MCF 10A (cell line): ENCODE measurements at regions not wholly inside any gene's neighbourhood (a gene's known extent, or its start where the extent isn't known, plus 50 kb on each side); places are given as distances from the start of the nearest gene placed in this dataset.

Source experiments
- BruUV-seq: library from RNA; stranded (reverse); fragments of 400-500 nt; replicated peaks from 2 replicates; lab custom pipeline; 2021; lab: Mats Ljungman, UMichigan
- CTCF ChIA-PET: fragments of 300-600 bp; sonication (Branson Sonifier 250); formaldehyde crosslinking; extraction: SDS; loops from one replicate; lab custom pipeline; 2021; ENCODE audit warnings: antibody characterized with exemption, inconsistent platforms; lab: Yijun Ruan, JAX
- POLR2A ChIA-PET: fragments of 300-600, 350-650 bp; sonication (Branson Sonifier 250); formaldehyde crosslinking; extraction: SDS; loops from one replicate; lab custom pipeline; 2020; ENCODE audit warnings: antibody characterized with exemption, inconsistent platforms; lab: Yijun Ruan, JAX
- DNase-seq: peaks from one replicate; pipeline ENCODE4 v3.0.0-alpha.2; 2018; ENCODE audit not compliant: unreplicated experiment
- H3K27ac Mint-ChIP-seq: one replicate; pipeline ENCODE4 v1.8.0; 2022; ENCODE audit warnings: mild to moderate bottlenecking, low read depth, mixed read lengths; ENCODE audit not compliant: unreplicated experiment
- H3K27me3 Mint-ChIP-seq: one replicate; pipeline ENCODE4 v1.8.0; 2022; ENCODE audit warnings: mixed read lengths; ENCODE audit not compliant: insufficient read depth, unreplicated experiment
- H3K36me3 Mint-ChIP-seq: one replicate; pipeline ENCODE4 v1.8.0; 2022; ENCODE audit warnings: mild to moderate bottlenecking, moderate library complexity, mixed read lengths; ENCODE audit not compliant: insufficient read depth, unreplicated experiment
- H3K4me1 Mint-ChIP-seq: one replicate; pipeline ENCODE4 v1.8.0; 2022; ENCODE audit warnings: mixed read lengths; ENCODE audit not compliant: insufficient read depth, unreplicated experiment
- H3K4me3 Mint-ChIP-seq: one replicate; pipeline ENCODE4 v1.8.0; 2022; ENCODE audit warnings: mild to moderate bottlenecking, moderate library complexity, mixed read lengths; ENCODE audit not compliant: unreplicated experiment
- H3K9me3 Mint-ChIP-seq: one replicate; pipeline ENCODE4 v1.8.0; 2022; ENCODE audit warnings: mixed read lengths; ENCODE audit not compliant: unreplicated experiment
- intact Hi-C: fragments of 100-400 bp; cut with micrococcal nuclease; formaldehyde crosslinking; loops from 2 replicates; pipeline ENCODE4 v1.14.1; 2022
- TF ChIP-seq, protein P1 (sequence below): fragments of 200-600 bp; IDR thresholded peaks from one replicate; pipeline ENCODE4 v1.8.0; 2022; ENCODE audit warnings: antibody characterized with exemption, mild to moderate bottlenecking; ENCODE audit not compliant: unreplicated experiment

- Mint-ChIP-seq H3K36me3 (no peaks in the 10 kb centered on the region), H3K27ac (no peak overlapping the region), H3K9me3 (no peaks in the 10 kb centered on the region), H3K4me1 (peaks cover 56% of the 10 kb centered on the region), H3K4me3 (no peak overlapping the region), H3K27me3 (no peaks in the 10 kb centered on the region)
- DNase-seq: no peak
- CTCF ChIA-PET: interaction anchor here (0.5 to 1.2 kb wide), 6 partner anchors 18 to 132 kb away, joined by 3 to 8 read pairs (median 4); no protein-coding TSS in a partner anchor
- TF ChIP-seq, protein P1, sequence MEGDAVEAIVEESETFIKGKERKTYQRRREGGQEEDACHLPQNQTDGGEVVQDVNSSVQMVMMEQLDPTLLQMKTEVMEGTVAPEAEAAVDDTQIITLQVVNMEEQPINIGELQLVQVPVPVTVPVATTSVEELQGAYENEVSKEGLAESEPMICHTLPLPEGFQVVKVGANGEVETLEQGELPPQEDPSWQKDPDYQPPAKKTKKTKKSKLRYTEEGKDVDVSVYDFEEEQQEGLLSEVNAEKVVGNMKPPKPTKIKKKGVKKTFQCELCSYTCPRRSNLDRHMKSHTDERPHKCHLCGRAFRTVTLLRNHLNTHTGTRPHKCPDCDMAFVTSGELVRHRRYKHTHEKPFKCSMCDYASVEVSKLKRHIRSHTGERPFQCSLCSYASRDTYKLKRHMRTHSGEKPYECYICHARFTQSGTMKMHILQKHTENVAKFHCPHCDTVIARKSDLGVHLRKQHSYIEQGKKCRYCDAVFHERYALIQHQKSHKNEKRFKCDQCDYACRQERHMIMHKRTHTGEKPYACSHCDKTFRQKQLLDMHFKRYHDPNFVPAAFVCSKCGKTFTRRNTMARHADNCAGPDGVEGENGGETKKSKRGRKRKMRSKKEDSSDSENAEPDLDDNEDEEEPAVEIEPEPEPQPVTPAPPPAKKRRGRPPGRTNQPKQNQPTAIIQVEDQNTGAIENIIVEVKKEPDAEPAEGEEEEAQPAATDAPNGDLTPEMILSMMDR: no peak
- BruUV-seq: no TSS peak
- intact Hi-C loops: no loop called here
- POLR2A ChIA-PET: interaction anchor here (0.7 to 3.7 kb wide), 8 partner anchors 17 to 85 kb away, joined by 3 to 16 read pairs (median 4); partner anchors contain the start of gene DUSP5
These were observed 81.9 kb upstream of the DUSP5 start for GRCh38 chr10:110415809-110416208.

- ChIA-PET POLR2A (interaction anchor here (0.6 to 3.0 kb wide), 9 partner anchors 12 to 82 kb away, joined by 3 to 11 read pairs (median 4); no protein-coding TSS in a partner anchor), CTCF (interaction anchor here (0.5 to 1.1 kb wide), 3 partner anchors 19 to 360 kb away, joined by 3 to 8 read pairs (median 4); no protein-coding TSS in a partner anchor)
- Mint-ChIP-seq H3K36me3 (no peaks in the 10 kb centered on the region), H3K27ac (no peak overlapping the region), H3K4me1 (peaks cover 58% of the 10 kb centered on the region), H3K4me3 (peak overlapping the region; percentile 29), H3K27me3 (no peaks in the 10 kb centered on the region), H3K9me3 (no peaks in the 10 kb centered on the region)
- TF ChIP-seq, protein P1: no peak
- intact Hi-C loops: no loop called here
- DNase-seq: peak; percentile 88
- BruUV-seq: no TSS peak
These were observed 80.7 kb upstream of the DUSP5 start for GRCh38 chr10:110416776-110417711.

DNA sequence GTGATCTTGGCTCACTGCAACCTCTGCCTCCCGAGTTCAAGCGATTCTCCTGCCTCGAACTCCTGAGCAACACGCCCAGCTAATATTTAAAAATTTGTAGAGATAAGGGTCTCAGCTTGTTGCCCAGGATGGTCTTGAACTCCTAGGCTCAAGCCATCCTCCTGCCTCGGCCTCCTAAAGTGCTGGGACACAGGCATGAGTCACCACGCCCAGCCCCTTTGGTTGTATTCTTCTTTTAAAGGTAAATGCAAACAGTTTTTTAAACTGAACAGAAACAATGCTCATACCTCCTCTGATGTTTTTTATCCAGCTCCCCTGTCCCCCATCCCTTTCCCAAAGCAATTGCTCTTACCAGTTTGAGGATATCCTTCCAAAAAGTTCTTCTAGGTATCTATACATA lies 79.5 kb upstream of the DUSP5 start:
- no TSS peak for BruUV-seq
- Mint-ChIP-seq H3K36me3 (peaks cover 7% of the 10 kb centered on the region), H3K4me1 (peaks cover 48% of the 10 kb centered on the region), H3K9me3 (no peaks in the 10 kb centered on the region), H3K27me3 (no peaks in the 10 kb centered on the region), H3K4me3 (no peak overlapping the region), H3K27ac (no peak overlapping the region)
- ChIA-PET CTCF (no interaction called here), POLR2A (interaction anchor here (0.7 to 3.0 kb wide), 5 partner anchors 14 to 90 kb away, joined by 3 to 9 read pairs (median 4); no protein-coding TSS in a partner anchor)
- TF ChIP-seq, protein P1: no peak
- intact Hi-C loops: loop anchor here (1.0 kb wide), 1 partner anchor 61 kb away; no protein-coding TSS in a partner anchor
- no peak for DNase-seq

- Mint-ChIP-seq H3K27me3 (no peaks in the 10 kb centered on the region), H3K27ac (no peak overlapping the region), H3K4me3 (no peak overlapping the region), H3K4me1 (peaks cover 40% of the 10 kb centered on the region), H3K9me3 (no peaks in the 10 kb centered on the region), H3K36me3 (peaks cover 7% of the 10 kb centered on the region)
- ChIA-PET CTCF (no interaction called here), POLR2A (no interaction called here)
- TF ChIP-seq, protein P1: no peak
- BruUV-seq: no TSS peak
- intact Hi-C loops: no loop called here
- no peak for DNase-seq
These were observed 78.4 kb upstream of the DUSP5 start for GRCh38 chr10:110419265-110419664.
